AG08396 (cell line): ENCODE measurements at regions not wholly inside any gene's neighbourhood (a gene's known extent, or its start where the extent isn't known, plus 50 kb on each side); places are given as distances from the start of the nearest gene placed in this dataset.
"Not testable (repeated sequence)": the region's sequence is repeated elsewhere in the genome, so short reads cannot be mapped to it uniquely, and the experiment has no call there.

Experiments used
- DNase-seq: peaks from one replicate; pipeline ENCODE4 v3.0.0; 2012; ENCODE audit warnings: low spot score, mixed read lengths

DNA sequence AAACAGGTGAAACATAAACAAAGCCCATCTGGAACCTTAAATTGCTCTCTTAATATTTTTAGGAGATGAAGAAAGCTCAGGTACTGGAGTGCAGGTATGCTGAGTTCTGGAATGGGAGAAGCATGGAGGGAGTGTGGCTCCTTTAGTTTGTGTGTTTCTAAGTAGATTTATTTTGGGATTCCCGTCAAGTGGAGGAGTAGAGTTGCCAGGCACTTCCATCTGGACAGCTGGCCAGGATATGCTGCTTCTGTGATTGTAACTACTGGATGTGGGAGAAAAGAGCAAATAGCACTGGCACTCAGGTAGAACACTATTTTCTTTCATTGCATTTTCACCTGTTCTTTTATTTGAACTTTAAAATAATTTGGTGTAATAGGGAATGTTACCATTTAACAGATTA lies 182.3 kb upstream of the MAST4 start:
- DNase-seq = no peak

DNA sequence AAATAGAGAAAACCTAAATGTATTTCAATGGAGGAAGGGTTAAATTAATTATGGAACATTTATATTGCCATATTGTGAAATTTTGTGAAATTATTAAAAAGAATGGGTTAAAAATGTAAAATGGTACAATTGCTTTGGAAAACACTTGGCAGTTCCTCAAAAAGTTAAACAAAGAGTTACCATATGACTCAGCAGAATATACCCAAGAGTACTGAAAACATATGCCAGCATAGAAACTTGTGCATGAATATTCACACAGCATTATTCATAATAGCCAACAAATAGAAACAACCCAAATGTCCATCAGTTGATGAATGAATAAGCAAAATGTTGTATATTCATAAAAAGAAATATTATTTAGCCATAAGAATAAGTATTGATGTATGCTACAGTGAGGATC lies 181.0 kb upstream of the MAST4 start:
- DNase-seq = no peak

DNA sequence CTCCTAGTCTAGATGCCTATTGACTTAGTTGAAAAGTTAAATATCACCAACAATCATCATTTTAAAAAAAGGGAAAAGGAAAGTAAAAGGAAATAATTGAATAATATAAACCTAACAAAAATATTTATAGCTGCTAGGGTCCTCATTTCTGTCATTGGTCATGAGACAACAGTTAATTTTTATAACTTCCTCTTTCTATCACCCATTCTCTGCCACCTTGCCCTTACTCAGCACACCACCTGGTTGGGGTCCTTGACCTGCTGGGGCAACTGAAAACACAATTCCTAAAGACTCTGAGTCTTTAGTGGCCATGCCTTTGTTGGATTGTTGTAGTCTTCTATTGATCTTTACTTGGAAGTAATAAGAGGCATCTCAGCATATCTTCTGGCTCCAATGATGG lies 179.5 kb upstream of the MAST4 start:
- no peak for DNase-seq

- DNase-seq = no peak
Measured at GRCh38 chr5:66417781-66418180, 178.4 kb upstream of the MAST4 start.

DNA sequence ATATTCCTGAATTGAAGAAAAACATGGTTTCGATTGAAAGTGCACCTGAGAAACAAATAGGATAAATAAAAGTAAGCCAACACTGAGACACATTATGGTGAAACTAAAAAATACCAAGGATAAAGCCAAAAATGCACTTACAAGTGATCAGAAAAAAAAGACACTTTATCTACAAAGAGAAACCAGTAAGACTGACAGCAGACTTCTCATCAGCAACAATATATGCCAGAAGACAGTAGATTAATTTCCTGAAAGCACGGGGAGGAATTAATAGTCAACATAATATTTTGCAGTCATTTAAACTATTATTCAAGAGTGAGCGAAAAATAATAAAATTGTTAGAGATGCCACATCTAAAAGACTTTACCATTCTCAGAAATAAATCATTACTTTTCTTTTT lies 172.7 kb upstream of the MAST4 start:
- no peak for DNase-seq

- DNase-seq = no peak
Measured at GRCh38 chr5:66425842-66426241, 170.4 kb upstream of the MAST4 start.

- no peak for DNase-seq
Measured at GRCh38 chr5:66426259-66427138, 169.7 kb upstream of the MAST4 start.

DNA sequence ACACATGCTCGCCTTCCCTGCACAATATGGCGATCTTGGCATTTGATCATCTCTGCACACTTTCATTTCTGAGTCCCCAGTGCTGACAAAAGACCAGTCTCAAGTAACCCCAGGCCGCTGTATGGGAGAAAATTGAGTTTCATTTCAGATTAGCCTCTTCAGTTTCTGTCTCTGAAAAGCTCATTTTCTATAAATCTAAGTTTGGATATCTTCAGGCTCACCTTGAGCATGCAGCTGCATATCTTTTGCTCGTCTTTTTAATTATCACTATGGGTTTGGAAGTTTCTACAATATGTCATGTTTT lies 169.1 kb upstream of the MAST4 start:
- no peak for DNase-seq

- DNase-seq = no peak
Measured at GRCh38 chr5:66436721-66437120, 159.5 kb upstream of the MAST4 start.

- DNase-seq = no peak
Measured at GRCh38 chr5:66438087-66438486, 158.1 kb upstream of the MAST4 start.

GRCh38 chr5:66438696-66439095 lies 157.5 kb upstream of the MAST4 start:
- DNase-seq = no peak

DNA sequence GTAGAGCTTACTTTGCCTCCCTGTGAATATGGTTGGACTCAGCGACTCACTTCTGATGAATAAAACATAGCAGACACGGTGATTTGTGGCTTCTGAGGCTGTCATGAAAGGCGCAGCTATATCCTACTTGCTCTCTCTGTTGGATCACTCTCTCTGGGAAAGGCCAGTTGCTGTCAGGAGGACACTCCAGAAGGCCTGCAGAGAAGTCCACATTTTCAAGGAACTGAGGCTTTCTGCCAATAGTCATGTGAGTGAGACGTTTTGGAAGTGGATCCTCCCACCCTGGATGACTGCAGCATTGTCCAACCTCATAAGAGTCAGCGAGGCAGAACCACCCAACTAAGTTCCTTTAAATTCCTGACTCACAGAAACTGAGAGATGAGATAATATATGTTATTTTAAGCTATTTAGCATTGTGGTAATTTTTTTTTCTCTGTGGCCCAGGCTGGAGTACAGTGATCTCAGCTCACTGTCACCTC lies 156.0 kb upstream of the MAST4 start:
- DNase-seq = peak; percentile 36

- DNase-seq = no peak
Measured at GRCh38 chr5:66441351-66441750, 154.8 kb upstream of the MAST4 start.

- DNase-seq = no peak
Measured at GRCh38 chr5:66442951-66443445, 153.2 kb upstream of the MAST4 start.

- no peak for DNase-seq
Measured at GRCh38 chr5:66443462-66444130, 152.6 kb upstream of the MAST4 start.

DNA sequence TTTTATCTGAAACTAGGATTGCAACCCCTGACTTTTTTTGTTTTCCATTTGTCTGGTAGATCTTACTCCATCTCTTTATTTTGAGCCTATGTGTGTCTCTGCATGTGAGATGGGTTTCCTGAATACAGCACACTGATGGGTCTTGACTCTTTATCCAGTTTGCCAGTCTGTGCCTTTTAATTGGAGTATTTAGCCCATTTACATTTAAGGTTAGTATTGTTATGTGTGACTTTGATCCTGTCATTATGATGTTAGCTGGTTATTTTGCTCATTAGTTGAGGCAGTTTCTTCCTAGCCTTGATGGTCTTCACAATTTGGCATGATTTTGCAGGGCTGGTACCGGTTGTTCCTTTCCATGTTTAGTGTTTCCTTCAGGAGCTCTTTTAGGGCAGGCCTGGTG lies 148.1 kb upstream of the MAST4 start:
- DNase-seq = not testable (repeated sequence)

DNA sequence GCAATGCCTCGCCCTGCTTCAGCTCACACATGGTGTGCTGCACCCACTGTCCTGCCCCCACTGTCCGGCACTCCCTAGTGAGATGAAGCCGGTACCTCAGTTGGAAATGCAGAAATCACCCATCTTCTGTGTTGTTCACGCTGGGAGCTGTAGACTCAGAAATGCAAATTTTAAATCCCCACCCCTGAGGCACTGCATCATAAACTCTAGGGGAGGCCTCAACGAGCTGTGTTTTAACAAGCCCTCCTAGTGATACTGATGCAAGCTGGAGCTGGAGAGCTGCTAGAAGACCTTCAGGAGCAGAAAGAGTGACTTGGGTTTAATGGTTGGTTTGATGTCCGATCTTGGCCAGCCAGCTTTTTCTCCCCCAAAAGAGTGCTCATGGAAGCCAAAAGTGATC lies 146.0 kb upstream of the MAST4 start:
- no peak for DNase-seq

GRCh38 chr5:66450988-66451387 lies 145.2 kb upstream of the MAST4 start:
- no peak for DNase-seq

DNA sequence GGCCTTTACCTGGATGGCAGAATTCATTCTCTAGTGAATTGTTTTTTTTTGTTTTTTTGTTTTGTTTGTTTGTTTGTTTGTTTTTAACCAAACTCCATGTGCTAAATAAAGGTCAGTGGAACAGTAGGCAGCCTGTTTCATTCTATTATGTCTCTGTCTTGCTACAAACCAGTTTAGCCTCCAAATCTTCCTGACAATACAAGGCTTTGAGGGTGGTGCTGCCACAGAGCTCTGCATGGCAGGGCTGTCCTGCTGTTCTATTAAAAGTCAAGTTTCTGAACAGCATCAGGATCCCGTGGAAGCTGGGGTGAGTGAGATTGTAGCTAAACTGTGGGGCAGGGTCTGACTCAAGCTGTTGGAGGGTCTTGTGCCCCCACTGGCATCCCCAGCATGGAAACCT lies 144.1 kb upstream of the MAST4 start:
- no peak for DNase-seq

GRCh38 chr5:66454186-66455078 lies 141.8 kb upstream of the MAST4 start:
- peak; percentile 19 for DNase-seq

GRCh38 chr5:66459728-66460127 lies 136.5 kb upstream of the MAST4 start:
- DNase-seq = no peak

GRCh38 chr5:66467564-66467963 lies 128.6 kb upstream of the MAST4 start:
- no peak for DNase-seq
